DMS53 (cell line): ENCODE measurements at regions not wholly inside any gene's neighbourhood (a gene's known extent, or its start where the extent isn't known, plus 50 kb on each side); places are given as distances from the start of the nearest gene placed in this dataset.
A peak's percentile ranks its signal among the peaks of the same experiment; 100 is the strongest.
"Not testable (repeated sequence)": the region's sequence is repeated elsewhere in the genome, so short reads cannot be mapped to it uniquely, and the experiment has no call there.

Source experiments
- DNase-seq: peaks from one replicate; lab custom pipeline; 2025; lab: John Stamatoyannopoulos, UW

- DNase-seq, result no peak
These were observed 52.7 kb downstream of the COL6A6 start for GRCh38 chr3:130569461-130570365.

DNA sequence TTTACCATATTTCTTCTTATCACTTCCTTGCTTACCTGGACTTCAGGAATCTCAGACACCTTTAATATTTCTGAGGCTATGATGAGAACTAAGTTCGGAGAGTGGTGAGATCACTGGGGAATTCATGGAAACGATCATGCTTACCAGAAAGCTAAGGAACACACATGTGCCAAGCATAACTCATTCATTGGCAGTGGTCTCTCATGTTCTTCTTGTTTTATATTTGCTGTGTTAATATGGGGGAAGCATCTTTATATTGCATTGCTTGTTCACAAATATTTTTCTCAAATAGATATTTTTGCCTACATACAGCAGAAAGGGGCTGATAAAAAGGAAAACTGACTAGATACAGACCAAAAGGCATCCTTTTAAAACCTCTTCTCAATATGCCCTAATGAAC lies 55.8 kb downstream of the COL6A6 start:
- no peak for DNase-seq

GRCh38 chr3:130576375-130577266 lies 59.6 kb downstream of the COL6A6 start:
- DNase-seq, result no peak

DNA sequence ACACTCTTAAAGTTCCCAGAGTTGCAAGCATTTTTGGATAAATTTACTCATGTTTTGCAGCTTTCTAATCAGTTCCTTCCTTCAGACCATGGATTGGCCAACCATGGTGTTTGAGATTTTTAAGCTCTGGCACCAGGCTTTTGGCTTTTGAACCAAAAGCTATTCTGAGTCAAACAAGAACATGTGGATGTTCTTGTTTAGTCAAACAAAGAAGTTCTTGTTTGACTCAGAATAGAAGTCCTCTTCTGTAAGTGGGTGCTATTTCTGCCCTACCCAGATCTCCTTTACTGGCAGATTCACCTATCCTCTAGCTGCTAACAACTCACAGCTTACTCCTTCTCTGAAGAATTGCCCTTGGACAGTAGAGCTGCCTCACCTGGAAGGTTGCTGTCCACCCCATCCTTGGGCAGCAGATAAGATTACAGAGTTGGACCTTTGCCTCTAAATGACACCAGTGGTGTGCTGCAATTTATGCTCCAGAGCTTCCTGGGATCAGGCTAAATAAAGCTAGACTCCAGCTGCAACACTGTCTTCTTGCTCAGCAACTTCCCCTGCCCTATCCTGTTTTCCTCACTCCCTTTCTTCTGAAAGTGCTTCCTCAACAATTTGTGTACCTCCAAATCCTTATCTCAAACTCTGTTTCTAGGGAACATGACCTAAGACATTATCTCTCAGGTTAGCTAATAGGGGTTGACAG lies 65.6 kb downstream of the COL6A6 start:
- DNase-seq, result no peak

DNA sequence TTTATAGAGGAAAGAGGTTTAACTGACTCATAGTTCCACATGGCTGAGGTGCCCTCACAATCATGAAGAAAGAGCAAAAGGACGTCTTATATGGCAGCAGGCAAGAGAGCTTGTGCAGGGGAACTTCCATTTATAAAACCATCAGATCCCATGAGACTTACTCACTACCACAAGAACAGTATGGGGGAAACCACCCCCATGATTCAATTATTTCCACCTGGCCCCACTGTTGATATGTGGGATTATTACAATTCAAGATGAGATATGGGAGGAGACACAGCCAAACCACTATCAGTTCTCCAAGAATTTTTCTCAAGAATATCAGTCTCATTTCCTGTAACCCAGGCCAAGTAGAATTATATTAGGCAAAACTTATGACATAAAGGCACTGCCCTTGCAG lies 77.8 kb downstream of the COL6A6 start:
- not testable (repeated sequence) for DNase-seq

DNA sequence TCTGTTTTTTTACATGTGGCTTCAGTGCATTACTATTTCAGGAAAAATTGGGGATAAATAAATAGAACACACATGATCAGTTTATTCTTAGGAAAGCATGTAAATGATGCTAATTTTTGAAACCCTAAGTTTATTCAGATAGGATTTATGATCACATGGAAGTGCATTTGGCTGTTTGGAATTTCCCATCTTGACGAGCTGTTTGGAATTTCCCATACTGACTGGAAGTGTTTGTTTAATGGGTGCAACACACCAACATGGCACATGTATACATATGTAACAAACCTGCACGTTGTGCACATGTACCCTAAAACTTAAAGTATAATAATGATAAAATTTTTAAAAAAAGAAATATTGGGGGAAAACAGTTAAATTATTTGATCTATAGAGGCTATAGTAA lies 79.5 kb downstream of the COL6A6 start:
- no peak for DNase-seq

GRCh38 chr3:130601442-130601971 lies 84.5 kb downstream of the COL6A6 start:
- DNase-seq, result peak; percentile 1

DNA sequence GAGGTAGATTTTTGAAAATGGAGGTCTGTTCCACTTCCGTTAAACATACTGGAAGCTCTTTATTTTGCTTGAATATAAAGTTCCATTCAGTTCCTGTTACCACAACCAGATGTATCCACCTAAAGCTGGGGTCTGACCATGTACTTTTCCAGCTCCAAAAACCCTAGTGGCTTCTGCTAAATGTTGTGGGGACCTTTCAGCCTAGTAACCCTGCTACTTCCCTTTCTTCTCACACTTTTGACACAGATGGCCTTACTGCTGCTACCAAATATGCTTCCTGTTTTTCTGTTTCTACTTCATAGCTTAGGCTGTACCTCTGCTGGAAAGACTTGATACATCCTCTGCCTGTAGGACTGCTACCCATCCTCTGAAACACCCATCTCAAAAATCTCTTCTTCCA lies 87.8 kb downstream of the COL6A6 start:
- DNase-seq, result no peak

- DNase-seq, result no peak
These were observed 89.4 kb downstream of the COL6A6 start for GRCh38 chr3:130606336-130606735.

DNA sequence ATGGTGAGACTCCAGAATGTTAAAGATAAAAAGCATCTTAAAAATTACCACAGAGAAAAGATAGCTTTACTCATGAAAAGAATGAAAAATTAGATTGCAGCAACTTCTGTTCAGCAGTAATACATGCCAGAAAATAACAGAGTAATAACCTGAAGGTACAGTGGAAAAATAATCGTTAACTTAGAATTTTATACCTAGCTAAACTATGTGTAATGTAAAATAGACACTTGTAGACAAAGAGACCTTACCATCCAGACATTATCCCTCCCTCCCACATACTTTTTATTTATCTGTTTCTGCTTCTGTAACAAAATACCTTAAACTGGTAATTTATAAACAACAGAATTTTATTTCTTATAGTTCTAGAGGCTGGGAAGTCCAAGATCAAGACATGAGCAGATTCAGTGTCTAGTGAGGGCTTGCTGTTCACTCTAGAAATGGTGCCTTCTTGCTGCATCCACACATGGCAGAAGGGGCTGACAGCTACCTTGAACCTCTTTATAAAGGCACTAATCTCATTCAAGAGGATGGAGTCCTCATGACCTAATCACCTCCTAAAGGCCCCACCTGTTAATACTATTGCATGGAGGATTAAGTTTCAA lies 90.7 kb downstream of the COL6A6 start:
- no peak for DNase-seq

GRCh38 chr3:130609166-130609979 lies 92.4 kb downstream of the COL6A6 start:
- DNase-seq, result no peak

- DNase-seq, result peak; percentile 25
These were observed 102.2 kb downstream of the COL6A6 start for GRCh38 chr3:130619196-130619595.

GRCh38 chr3:130621824-130622223 lies 104.8 kb downstream of the COL6A6 start:
- no peak for DNase-seq

GRCh38 chr3:130626049-130626448 lies 109.1 kb downstream of the COL6A6 start:
- no peak for DNase-seq

- DNase-seq, result no peak
These were observed 110.3 kb downstream of the COL6A6 start for GRCh38 chr3:130627143-130627855.

GRCh38 chr3:130627882-130628281 lies 110.9 kb downstream of the COL6A6 start:
- DNase-seq, result no peak
